ENCODE measurements at regions not wholly inside any gene's neighbourhood (a gene's known extent, or its start where the extent isn't known, plus 50 kb on each side); places are given as distances from the start of the nearest gene placed in this dataset.

GRCh38 chr15:79164465-79164864 is 73.9 kb upstream of the RASGRF1 start:
- no peaks in the 10 kb centered on the region for H3K27me3 ChIP-seq (replicated peaks; ENCODE audit: insufficient read depth, low read length)
- no peak overlapping the region for H2AFZ ChIP-seq (ENCODE audit: low read length)
- H3K79me2 ChIP-seq (ENCODE audit: low read length), result no peaks in the 10 kb centered on the region
- no peaks in the 10 kb centered on the region for H3F3A ChIP-seq (ENCODE audit: insufficient read depth, low read length)
- no peaks in the 10 kb centered on the region for H3K4me1 ChIP-seq (ENCODE audit: low read length)
- no peak overlapping the region for H3K4me2 ChIP-seq (ENCODE audit: low read depth, low read length)
- H3K36me3 ChIP-seq (replicated peaks; ENCODE audit: insufficient read depth, low read length), result no peaks in the 10 kb centered on the region
- no peaks in the 10 kb centered on the region for H3K9me3 ChIP-seq (replicated peaks; ENCODE audit: insufficient read depth, low read length)
- TF ChIP-seq EZH2phosphoT487 (IDR thresholded peaks at IDR 0.05; ENCODE audit: low read length), result no peak
- no peak for TF ChIP-seq EZH2 (optimal IDR thresholded peaks at IDR 0.05; ENCODE audit: low read depth, low read length)
- no peak for TF ChIP-seq CTCF (IDR thresholded peaks at IDR 0.05; ENCODE audit: low read length)
- no peak overlapping the region for H3K27ac ChIP-seq (ENCODE audit: low read length)
- H3K9ac ChIP-seq (ENCODE audit: low read length), result no peak overlapping the region
- H3K9me2 ChIP-seq (replicated peaks; ENCODE audit: insufficient read depth, low read length), result no peaks in the 10 kb centered on the region
- H3K4me3 ChIP-seq (ENCODE audit: low read length), result no peak overlapping the region
- no peak for DNase-seq
- no peaks in the 10 kb centered on the region for H4K20me1 ChIP-seq (ENCODE audit: insufficient read depth, low read length)

GRCh38 chr15:79164043-79164442 is 73.5 kb upstream of the RASGRF1 start:
- H3K9ac ChIP-seq (ENCODE audit: low read length), result no peak overlapping the region

GRCh38 chr15:79163395-79163794 is 72.8 kb upstream of the RASGRF1 start:
- Histone ChIP-seq H3F3A (ENCODE audit: insufficient read depth, low read length) (no peaks in the 10 kb centered on the region), H3K9me2 (replicated peaks; ENCODE audit: insufficient read depth, low read length) (no peaks in the 10 kb centered on the region), H3K27ac (ENCODE audit: low read length) (no peak overlapping the region), H3K9me3 (replicated peaks; ENCODE audit: insufficient read depth, low read length) (no peaks in the 10 kb centered on the region), H3K4me1 (ENCODE audit: low read length) (peaks cover 5% of the 10 kb centered on the region), H4K20me1 (ENCODE audit: insufficient read depth, low read length) (no peaks in the 10 kb centered on the region), H3K9ac (ENCODE audit: low read length) (no peak overlapping the region), H3K4me2 (ENCODE audit: low read depth, low read length) (no peak overlapping the region), H3K36me3 (replicated peaks; ENCODE audit: insufficient read depth, low read length) (no peaks in the 10 kb centered on the region), H3K4me3 (ENCODE audit: low read length) (no peak overlapping the region), H2AFZ (ENCODE audit: low read length) (no peak overlapping the region), H3K27me3 (replicated peaks; ENCODE audit: insufficient read depth, low read length) (no peaks in the 10 kb centered on the region), H3K79me2 (ENCODE audit: low read length) (no peaks in the 10 kb centered on the region)
- TF ChIP-seq EZH2 (optimal IDR thresholded peaks at IDR 0.05; ENCODE audit: low read depth, low read length) (no peak), CTCF (IDR thresholded peaks at IDR 0.05; ENCODE audit: low read length) (no peak), EZH2phosphoT487 (IDR thresholded peaks at IDR 0.05; ENCODE audit: low read length) (no peak)
- DNase-seq, result no peak

More at GRCh38 chr15:79164043-79164442, 73.5 kb upstream of the RASGRF1 start:
- Histone ChIP-seq H3F3A (ENCODE audit: insufficient read depth, low read length) (no peaks in the 10 kb centered on the region), H3K27me3 (replicated peaks; ENCODE audit: insufficient read depth, low read length) (no peaks in the 10 kb centered on the region), H3K4me3 (ENCODE audit: low read length) (no peak overlapping the region), H3K79me2 (ENCODE audit: low read length) (no peaks in the 10 kb centered on the region), H3K9me2 (replicated peaks; ENCODE audit: insufficient read depth, low read length) (no peaks in the 10 kb centered on the region), H3K9me3 (replicated peaks; ENCODE audit: insufficient read depth, low read length) (no peaks in the 10 kb centered on the region), H2AFZ (ENCODE audit: low read length) (no peak overlapping the region), H3K4me2 (ENCODE audit: low read depth, low read length) (no peak overlapping the region), H3K4me1 (ENCODE audit: low read length) (no peaks in the 10 kb centered on the region), H4K20me1 (ENCODE audit: insufficient read depth, low read length) (no peaks in the 10 kb centered on the region), H3K27ac (ENCODE audit: low read length) (no peak overlapping the region), H3K36me3 (replicated peaks; ENCODE audit: insufficient read depth, low read length) (no peaks in the 10 kb centered on the region)
- DNase-seq, result no peak
- TF ChIP-seq CTCF (IDR thresholded peaks at IDR 0.05; ENCODE audit: low read length), result no peak
- TF ChIP-seq EZH2phosphoT487 (IDR thresholded peaks at IDR 0.05; ENCODE audit: low read length), result no peak
- no peak for TF ChIP-seq EZH2 (optimal IDR thresholded peaks at IDR 0.05; ENCODE audit: low read depth, low read length)

All from MM.1S (cell line).